ENCODE measurements at regions not wholly inside any gene's neighbourhood (a gene's known extent, or its start where the extent isn't known, plus 50 kb on each side); places are given as distances from the start of the nearest gene placed in this dataset.

- no peak for DNase-seq
Measured at GRCh38 chr5:103461243-103461642, 101.3 kb downstream of the NUDT12 start.

GRCh38 chr5:103458497-103459040 is 104.0 kb downstream of the NUDT12 start:
- no peak for DNase-seq

- no peak for DNase-seq
Measured at GRCh38 chr5:103456476-103456875, 106.1 kb downstream of the NUDT12 start.

GRCh38 chr5:103455796-103456195 is 106.8 kb downstream of the NUDT12 start:
- DNase-seq: no peak

- DNase-seq: no peak
Measured at GRCh38 chr5:103454770-103455169, 107.8 kb downstream of the NUDT12 start.

- no peak for DNase-seq
Measured at GRCh38 chr5:103452666-103453065, 109.9 kb downstream of the NUDT12 start.

- no peak for DNase-seq
Measured at GRCh38 chr5:103452089-103452488, 110.5 kb downstream of the NUDT12 start.

- no peak for DNase-seq
Measured at GRCh38 chr5:103451261-103451660, 111.3 kb downstream of the NUDT12 start.

- DNase-seq: no peak
Measured at GRCh38 chr5:103450333-103451061, 112.1 kb downstream of the NUDT12 start.

GRCh38 chr5:103446813-103447212 is 115.8 kb downstream of the NUDT12 start:
- DNase-seq: no peak

GRCh38 chr5:103445426-103446035 is 117.1 kb downstream of the NUDT12 start:
- no peak for DNase-seq

- DNase-seq: no peak
Measured at GRCh38 chr5:103444333-103445038, 118.1 kb downstream of the NUDT12 start.

GRCh38 chr5:103442750-103443149 is 119.8 kb downstream of the NUDT12 start:
- no peak for DNase-seq

GRCh38 chr5:103441523-103441922 is 121.1 kb downstream of the NUDT12 start:
- DNase-seq: no peak

- DNase-seq: no peak
Measured at GRCh38 chr5:103439007-103439406, 123.6 kb downstream of the NUDT12 start.

GRCh38 chr5:103436656-103437055 is 125.9 kb downstream of the NUDT12 start:
- no peak for DNase-seq

- no peak for DNase-seq
Measured at GRCh38 chr5:103436112-103436511, 126.5 kb downstream of the NUDT12 start.

GRCh38 chr5:103435136-103435889 is 127.3 kb downstream of the NUDT12 start:
- DNase-seq: no peak

GRCh38 chr5:103434057-103434456 is 128.5 kb downstream of the NUDT12 start:
- no peak for DNase-seq

GRCh38 chr5:103433211-103433610 is 129.4 kb downstream of the NUDT12 start:
- DNase-seq: no peak

- no peak for DNase-seq
Measured at GRCh38 chr5:103428923-103429322, 133.7 kb downstream of the NUDT12 start.

- DNase-seq: no peak
Measured at GRCh38 chr5:103428411-103428871, 134.1 kb downstream of the NUDT12 start.

- DNase-seq: no peak
Measured at GRCh38 chr5:103427326-103427725, 135.3 kb downstream of the NUDT12 start.
